OCI-LY7 (cell line): ENCODE measurements at regions not wholly inside any gene's neighbourhood (a gene's known extent, or its start where the extent isn't known, plus 50 kb on each side); places are given as distances from the start of the nearest gene placed in this dataset.

Experiments
- EZH2phosphoT487 ChIP-seq: fragments of 200-600 bp; sonication (generic); IDR thresholded peaks from 2 replicates; pipeline ENCODE4 v1.6.1; 2018; ENCODE audit warnings: low read depth, borderline replicate concordance, mild to moderate bottlenecking, mixed run types, antibody characterized with exemption, low read length, moderate library complexity, mixed read lengths
- TF ChIP-seq, protein P1 (sequence below): fragments of 200-600 bp; sonication (generic); conservative IDR thresholded peaks from 2 replicates; pipeline ENCODE4 v1.5.1; 2014; ENCODE audit warnings: mild to moderate bottlenecking, antibody characterized with exemption, low read length, moderate library complexity, mixed read lengths

DNA sequence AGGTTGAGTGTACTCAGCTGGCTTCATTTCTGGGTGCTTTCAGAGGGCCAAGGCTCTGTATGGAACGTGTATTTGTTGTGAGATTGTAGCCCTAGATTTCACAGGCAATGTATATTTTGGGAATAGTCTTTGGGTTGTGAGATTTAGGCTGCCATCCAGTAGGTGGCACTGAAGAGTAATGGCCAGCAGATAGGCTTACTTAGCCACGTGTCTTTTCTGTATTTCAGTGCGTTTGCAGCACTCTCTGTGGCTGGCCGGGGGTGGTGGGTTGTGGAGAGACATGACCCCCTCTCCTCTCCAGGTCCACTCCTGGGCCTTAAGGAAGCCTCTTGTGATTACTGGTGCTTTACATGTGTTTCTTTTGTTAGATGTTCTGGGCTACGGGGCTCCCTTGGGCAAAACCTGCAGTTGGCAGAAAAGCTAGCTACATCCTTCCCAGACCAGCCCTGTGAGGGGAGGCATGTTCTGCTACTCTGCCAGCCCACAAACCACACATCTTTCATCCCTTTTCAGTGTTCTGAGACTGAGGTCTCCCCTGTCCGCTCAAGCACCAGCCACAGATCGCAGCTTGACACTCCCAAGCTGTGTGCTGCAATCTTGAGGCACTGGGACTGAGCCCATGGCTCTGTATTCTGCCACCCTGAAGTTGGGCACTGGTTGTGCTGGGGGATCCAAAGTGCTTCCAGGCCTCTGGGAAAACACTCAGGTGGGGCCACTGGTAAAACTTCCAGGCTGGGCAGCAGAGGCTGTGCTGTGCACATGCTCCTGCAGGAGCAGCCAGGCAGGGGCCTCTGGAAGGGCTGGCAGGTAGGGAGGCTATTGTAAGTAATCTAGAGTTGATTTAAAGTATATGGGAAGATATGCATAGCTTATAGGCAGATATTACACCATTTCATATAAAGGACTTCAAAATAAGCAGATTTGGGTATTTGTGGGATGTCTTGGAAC is 1096.8 kb upstream of the PCDH20 start:
- TF ChIP-seq, protein P1, sequence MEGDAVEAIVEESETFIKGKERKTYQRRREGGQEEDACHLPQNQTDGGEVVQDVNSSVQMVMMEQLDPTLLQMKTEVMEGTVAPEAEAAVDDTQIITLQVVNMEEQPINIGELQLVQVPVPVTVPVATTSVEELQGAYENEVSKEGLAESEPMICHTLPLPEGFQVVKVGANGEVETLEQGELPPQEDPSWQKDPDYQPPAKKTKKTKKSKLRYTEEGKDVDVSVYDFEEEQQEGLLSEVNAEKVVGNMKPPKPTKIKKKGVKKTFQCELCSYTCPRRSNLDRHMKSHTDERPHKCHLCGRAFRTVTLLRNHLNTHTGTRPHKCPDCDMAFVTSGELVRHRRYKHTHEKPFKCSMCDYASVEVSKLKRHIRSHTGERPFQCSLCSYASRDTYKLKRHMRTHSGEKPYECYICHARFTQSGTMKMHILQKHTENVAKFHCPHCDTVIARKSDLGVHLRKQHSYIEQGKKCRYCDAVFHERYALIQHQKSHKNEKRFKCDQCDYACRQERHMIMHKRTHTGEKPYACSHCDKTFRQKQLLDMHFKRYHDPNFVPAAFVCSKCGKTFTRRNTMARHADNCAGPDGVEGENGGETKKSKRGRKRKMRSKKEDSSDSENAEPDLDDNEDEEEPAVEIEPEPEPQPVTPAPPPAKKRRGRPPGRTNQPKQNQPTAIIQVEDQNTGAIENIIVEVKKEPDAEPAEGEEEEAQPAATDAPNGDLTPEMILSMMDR, result peak; percentile 90
- TF ChIP-seq EZH2phosphoT487, result no peak
